Lung (tissue), 11 donors: ENCODE measurements at regions not wholly inside any gene's neighbourhood (a gene's known extent, or its start where the extent isn't known, plus 50 kb on each side); places are given as distances from the start of the nearest gene placed in this dataset.

Experiments
- ATAC-seq: fragments of 200-7000 bp; cut with Tn5 transposase; one replicate; pipeline ENCODE4 v1.9.1; 2020; ENCODE audit warnings: moderate number of reproducible peaks; ENCODE audit not compliant: insufficient read depth, low FRiP score
- DNase-seq, 3 donors: peaks; one replicate each; pipeline ENCODE4 v3.0.0-alpha.2; 2013 to 2017
- H3K27ac ChIP-seq, 2 donors: one replicate each; pipeline ENCODE4 v1.5.1; 2013; ENCODE audit warnings: mild to moderate bottlenecking in 2 of 2, moderate library complexity in 2 of 2, control low read depth in 1 of 2, inconsistent platforms in 1 of 2, low read depth in 1 of 2, low read length in 1 of 2
- H3K27me3 ChIP-seq, 3 donors: one replicate each; pipeline ENCODE4 v1.5.1; 2013; ENCODE audit warnings: low read length in 2 of 3; ENCODE audit not compliant: control insufficient read depth in 3 of 3, insufficient read depth in 3 of 3
- H3K36me3 ChIP-seq, 4 donors: one replicate each; pipeline ENCODE4 v1.5.1; 2013; ENCODE audit warnings: low read length in 4 of 4, mild to moderate bottlenecking in 1 of 4, moderate library complexity in 1 of 4; ENCODE audit not compliant: control insufficient read depth in 4 of 4, insufficient read depth in 4 of 4
- H3K4me1 ChIP-seq, 5 donors: one replicate each; pipeline ENCODE4 v1.5.1; 2013; ENCODE audit warnings: low read length in 5 of 5, mild to moderate bottlenecking in 2 of 5, moderate library complexity in 1 of 5; ENCODE audit not compliant: control insufficient read depth in 5 of 5, insufficient read depth in 5 of 5
- H3K4me3 ChIP-seq: one replicate; pipeline ENCODE4 v1.5.1; 2013; ENCODE audit warnings: mild to moderate bottlenecking, control low read depth, moderate library complexity
- H3K9ac ChIP-seq, 2 donors: one replicate each; pipeline ENCODE4 v1.5.1; 2013; ENCODE audit warnings: low read length in 2 of 2, control low read depth in 1 of 2; ENCODE audit not compliant: insufficient read depth in 1 of 2
- H3K9me3 ChIP-seq, 4 donors: one replicate each; pipeline ENCODE4 v1.5.1; 2013; ENCODE audit warnings: low read length in 3 of 4, mild to moderate bottlenecking in 1 of 4, moderate library complexity in 1 of 4; ENCODE audit not compliant: control insufficient read depth in 4 of 4, insufficient read depth in 3 of 4
- WGBS, 2 donors: extraction: QIAGEN DNeasy Blood & Tissue Kit; methylation state at CpG; one replicate each; pipeline ENCODE4 v1.1.7; 2013; 5-methylcytosine and 5-hydroxymethylcytosine counted together
- TF ChIP-seq, protein P1 (sequence below): IDR thresholded peaks from 2 replicates; pipeline ENCODE4 v1.5.1; 2012; ENCODE audit warnings: mild to moderate bottlenecking; ENCODE audit errors: control extremely low read depth, extremely low read depth
- donor health status: control.
- donor health status: control.
- donor health status: Bipolar disorder and iron deficiency.
- donor health status: healthy.
- donor health status: DM: yes; HTN: yes; CAD: no.

DNA sequence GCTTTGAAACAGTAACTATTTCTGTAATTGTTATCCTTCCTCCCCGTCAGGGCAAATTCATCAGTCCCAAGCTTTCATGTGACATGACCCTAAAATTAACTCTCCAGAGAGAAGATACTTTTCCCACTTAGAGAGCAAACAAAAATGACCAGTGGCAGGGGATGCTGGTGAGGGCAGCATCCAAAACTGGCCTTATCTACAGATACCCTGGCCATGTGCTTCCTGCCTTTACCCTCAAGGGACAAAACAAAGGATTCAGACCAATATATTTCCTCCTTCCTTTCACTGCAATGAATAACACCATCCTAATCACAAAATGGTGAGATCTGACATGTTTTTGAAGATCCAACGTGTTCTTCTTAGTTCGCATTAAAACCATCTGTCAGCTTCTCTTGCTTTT, 267.2 kb downstream of the MAN2A1 start:
- TF ChIP-seq, protein P1, sequence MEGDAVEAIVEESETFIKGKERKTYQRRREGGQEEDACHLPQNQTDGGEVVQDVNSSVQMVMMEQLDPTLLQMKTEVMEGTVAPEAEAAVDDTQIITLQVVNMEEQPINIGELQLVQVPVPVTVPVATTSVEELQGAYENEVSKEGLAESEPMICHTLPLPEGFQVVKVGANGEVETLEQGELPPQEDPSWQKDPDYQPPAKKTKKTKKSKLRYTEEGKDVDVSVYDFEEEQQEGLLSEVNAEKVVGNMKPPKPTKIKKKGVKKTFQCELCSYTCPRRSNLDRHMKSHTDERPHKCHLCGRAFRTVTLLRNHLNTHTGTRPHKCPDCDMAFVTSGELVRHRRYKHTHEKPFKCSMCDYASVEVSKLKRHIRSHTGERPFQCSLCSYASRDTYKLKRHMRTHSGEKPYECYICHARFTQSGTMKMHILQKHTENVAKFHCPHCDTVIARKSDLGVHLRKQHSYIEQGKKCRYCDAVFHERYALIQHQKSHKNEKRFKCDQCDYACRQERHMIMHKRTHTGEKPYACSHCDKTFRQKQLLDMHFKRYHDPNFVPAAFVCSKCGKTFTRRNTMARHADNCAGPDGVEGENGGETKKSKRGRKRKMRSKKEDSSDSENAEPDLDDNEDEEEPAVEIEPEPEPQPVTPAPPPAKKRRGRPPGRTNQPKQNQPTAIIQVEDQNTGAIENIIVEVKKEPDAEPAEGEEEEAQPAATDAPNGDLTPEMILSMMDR = no peak
- DNase-seq (peak in 1 of 3 donors; percentile 13), ATAC-seq (no peak)
- 54 to 58% methylated on average over 3 of the region's 3 CpGs for WGBS, 2 donors
- Histone ChIP-seq H3K27ac (no peak overlapping the region), H3K4me1 (peaks cover 0 to 4% (median 0%) of the 10 kb centered on the region in 5 donors), H3K27me3 (no peaks in the 10 kb centered on the region), H3K9me3 (no peaks in the 10 kb centered on the region), H3K36me3 (no peaks in the 10 kb centered on the region), H3K4me3 (no peak overlapping the region), H3K9ac (no peak overlapping the region)

DNA sequence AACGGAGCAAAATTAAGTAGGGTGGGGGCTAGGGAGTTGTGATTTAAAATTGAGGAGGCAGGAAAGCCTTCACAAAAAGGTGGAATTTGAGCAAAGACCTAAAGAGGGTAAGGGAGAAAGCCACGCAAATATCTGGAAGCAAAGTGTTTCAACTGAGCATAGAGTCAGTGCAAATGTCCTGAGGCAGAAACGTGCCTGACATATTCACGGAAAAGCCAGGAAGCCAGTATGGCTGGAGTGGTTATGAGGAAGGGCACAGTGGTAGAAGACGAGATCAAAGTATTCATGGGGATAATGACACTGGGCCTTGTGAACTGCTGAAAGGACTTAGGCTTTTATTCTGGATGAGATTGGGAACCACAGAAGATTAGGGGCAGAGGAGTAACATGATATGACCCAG, 268.4 kb downstream of the MAN2A1 start:
- Histone ChIP-seq H3K36me3 (no peaks in the 10 kb centered on the region), H3K9ac (no peak overlapping the region), H3K4me1 (peaks cover 0 to 4% (median 0%) of the 10 kb centered on the region in 5 donors), H3K9me3 (no peaks in the 10 kb centered on the region), H3K4me3 (no peak overlapping the region), H3K27ac (no peak overlapping the region), H3K27me3 (no peaks in the 10 kb centered on the region)
- TF ChIP-seq, protein P1 = no peak
- ATAC-seq (no peak), DNase-seq (no peak)
- 92 to 96% methylated on average over 5 of the region's 5 CpGs for WGBS, 2 donors

DNA sequence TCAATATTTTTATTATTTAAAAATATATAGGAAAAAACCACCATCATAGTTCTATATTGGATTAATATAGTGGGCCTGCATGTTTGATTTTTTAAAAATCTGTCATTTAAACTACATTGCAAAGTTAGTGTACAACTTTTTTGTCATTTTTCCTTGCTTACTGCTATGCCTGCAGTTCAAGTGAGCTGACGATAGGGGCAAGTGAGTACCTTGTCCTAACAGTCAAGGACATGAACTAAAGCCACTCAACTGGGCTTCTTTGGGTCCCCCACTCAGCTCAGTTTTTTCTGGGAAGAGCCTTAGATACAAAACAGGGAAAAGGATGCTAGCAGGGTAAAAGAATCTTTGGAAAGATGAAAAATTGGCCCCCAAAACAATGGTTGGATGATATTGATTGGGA, 269.9 kb downstream of the MAN2A1 start:
- no peaks in the 10 kb centered on the region for H3K36me3 ChIP-seq
- WGBS, 2 donors = 87 to 94% methylated on average over 1 of the region's 1 CpG
- TF ChIP-seq, protein P1 = no peak
- no peak overlapping the region for H3K27ac ChIP-seq
- ATAC-seq (no peak), DNase-seq (no peak)
- H3K27me3 ChIP-seq = no peaks in the 10 kb centered on the region
- H3K9ac ChIP-seq = no peak overlapping the region
- no peak overlapping the region for H3K4me3 ChIP-seq
- H3K4me1 ChIP-seq = peaks cover 0 to 4% (median 0%) of the 10 kb centered on the region in 5 donors
- H3K9me3 ChIP-seq = no peaks in the 10 kb centered on the region

DNA sequence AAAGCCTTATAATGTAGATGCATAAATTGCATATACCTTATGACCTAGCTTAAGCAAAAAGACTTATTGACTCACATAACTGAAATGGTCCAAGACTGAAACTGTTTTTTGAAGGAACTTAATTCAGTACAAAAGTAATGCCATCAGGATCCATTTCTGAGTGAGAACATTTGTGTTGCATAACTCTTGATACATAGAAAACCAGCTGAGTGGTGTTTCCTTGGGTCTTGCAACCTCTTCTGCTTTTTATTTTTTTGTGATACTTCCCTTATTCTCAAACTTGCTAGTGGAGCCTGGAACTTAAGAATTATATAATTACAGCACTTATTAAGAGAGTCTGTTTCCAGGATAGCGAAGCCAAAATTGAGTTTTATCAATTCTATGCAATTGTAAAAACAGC, 272.0 kb downstream of the MAN2A1 start:
- Histone ChIP-seq H3K9me3 (no peaks in the 10 kb centered on the region), H3K9ac (no peak overlapping the region), H3K27ac (no peak overlapping the region), H3K4me1 (peaks cover 0 to 3% (median 0%) of the 10 kb centered on the region in 5 donors), H3K4me3 (no peak overlapping the region), H3K27me3 (no peaks in the 10 kb centered on the region), H3K36me3 (no peaks in the 10 kb centered on the region)
- TF ChIP-seq, protein P1 = no peak
- ATAC-seq (peak; percentile 45), DNase-seq (no peak)
- WGBS, 2 donors = 69 to 81% methylated on average over 1 of the region's 1 CpG
